ENCODE measurements at regions not wholly inside any gene's neighbourhood (a gene's known extent, or its start where the extent isn't known, plus 50 kb on each side); places are given as distances from the start of the nearest gene placed in this dataset.

DNA sequence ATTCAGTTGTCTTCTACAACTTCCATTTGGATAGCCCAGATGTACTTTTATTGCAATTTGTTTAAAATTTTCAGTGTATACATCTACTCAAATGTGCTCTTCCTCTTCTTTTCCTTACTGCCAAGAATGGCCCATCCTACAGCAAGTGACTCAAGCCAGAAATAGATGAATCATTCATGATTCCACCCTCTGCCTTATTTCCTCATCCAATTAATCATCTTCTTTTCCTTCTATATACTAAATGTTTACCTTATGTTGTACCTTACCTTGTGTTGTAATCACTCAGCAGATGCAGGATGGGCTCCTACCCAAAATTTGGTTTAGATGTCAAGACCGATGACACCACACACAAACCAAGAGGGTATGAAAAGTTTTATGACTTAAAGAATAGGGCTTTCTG is 437.8 kb downstream of the GRXCR1 start:
- Histone ChIP-seq H3K9me3 (no peaks in the 10 kb centered on the region), H3K27ac (no peak overlapping the region), H3K36me3 (no peaks in the 10 kb centered on the region), H3K4me1 (no peaks in the 10 kb centered on the region), H3K4me3 (no peak overlapping the region), H3K27me3 (no peaks in the 10 kb centered on the region)
- intact Hi-C loops (cut with DNase I) = no loop called here
- TF ChIP-seq, protein P1, sequence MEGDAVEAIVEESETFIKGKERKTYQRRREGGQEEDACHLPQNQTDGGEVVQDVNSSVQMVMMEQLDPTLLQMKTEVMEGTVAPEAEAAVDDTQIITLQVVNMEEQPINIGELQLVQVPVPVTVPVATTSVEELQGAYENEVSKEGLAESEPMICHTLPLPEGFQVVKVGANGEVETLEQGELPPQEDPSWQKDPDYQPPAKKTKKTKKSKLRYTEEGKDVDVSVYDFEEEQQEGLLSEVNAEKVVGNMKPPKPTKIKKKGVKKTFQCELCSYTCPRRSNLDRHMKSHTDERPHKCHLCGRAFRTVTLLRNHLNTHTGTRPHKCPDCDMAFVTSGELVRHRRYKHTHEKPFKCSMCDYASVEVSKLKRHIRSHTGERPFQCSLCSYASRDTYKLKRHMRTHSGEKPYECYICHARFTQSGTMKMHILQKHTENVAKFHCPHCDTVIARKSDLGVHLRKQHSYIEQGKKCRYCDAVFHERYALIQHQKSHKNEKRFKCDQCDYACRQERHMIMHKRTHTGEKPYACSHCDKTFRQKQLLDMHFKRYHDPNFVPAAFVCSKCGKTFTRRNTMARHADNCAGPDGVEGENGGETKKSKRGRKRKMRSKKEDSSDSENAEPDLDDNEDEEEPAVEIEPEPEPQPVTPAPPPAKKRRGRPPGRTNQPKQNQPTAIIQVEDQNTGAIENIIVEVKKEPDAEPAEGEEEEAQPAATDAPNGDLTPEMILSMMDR (IDR thresholded peaks at IDR 0.05) = no peak
- DNase-seq (ENCODE audit: low spot score in 2 of 2) = no peak

DNA sequence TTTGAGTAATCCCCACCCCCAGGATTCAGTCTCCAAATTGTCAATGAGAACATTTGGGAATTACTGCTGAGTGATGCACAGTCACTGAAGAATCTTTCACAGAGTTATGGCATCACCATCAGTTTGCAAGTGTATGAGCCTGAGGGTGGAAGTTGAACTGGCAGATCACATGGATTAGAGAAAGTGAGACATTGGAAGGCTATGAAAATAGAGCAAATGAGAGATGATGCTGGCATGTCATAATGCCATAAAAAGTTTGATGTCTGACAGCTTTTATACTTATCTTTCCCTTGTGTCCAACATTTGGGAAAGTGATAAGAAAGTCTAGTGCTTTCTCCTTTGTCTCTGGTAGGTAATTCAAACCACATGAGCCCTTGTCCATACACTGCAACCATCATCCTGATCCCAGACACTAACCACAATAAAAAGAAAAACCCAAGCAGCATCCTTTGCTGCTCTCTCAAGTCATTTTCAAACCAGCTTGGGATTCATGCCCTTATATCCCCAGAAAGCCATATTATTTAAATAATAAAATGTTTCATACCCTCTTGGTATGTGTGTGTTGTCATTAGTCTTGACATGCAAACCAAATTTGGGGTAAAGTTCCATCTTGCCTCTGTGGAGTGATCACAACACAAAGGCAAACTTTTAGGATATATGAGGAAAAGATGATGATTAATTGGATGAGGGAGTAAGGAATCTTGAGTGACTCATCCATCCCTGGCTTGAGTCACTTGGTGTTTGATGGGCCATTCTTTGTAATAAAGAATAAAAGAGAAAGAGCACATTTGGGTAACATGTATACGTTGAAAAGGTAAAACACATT is 438.9 kb downstream of the GRXCR1 start:
- no peak overlapping the region for H3K4me3 ChIP-seq
- H3K36me3 ChIP-seq = no peaks in the 10 kb centered on the region
- intact Hi-C loops (cut with DNase I) = no loop called here
- DNase-seq (ENCODE audit: low spot score in 2 of 2) = no peak
- TF ChIP-seq, protein P1 (IDR thresholded peaks at IDR 0.05) = no peak
- no peaks in the 10 kb centered on the region for H3K4me1 ChIP-seq
- H3K27ac ChIP-seq = no peak overlapping the region
- H3K9me3 ChIP-seq = no peaks in the 10 kb centered on the region
- H3K27me3 ChIP-seq = no peaks in the 10 kb centered on the region

DNA sequence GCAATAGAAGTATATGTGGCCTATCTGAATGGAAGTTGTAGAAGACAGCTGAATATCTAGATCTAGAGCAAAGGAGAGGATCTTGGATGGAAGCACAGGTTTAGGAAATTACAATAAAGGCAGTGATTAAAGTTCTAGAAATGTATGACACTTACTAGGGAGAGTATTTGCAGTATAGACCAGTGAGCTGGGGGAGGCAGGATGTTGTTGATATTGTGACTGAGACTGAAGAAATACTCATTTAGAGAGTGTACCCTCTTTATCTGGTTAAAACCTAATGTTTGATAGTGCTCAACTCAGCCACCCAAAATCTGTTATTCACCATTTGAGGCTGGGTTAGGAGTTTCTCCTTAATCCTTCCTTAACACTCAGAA is 439.5 kb downstream of the GRXCR1 start:
- TF ChIP-seq, protein P1 (IDR thresholded peaks at IDR 0.05) = no peak
- H3K27me3 ChIP-seq = no peaks in the 10 kb centered on the region

DNA sequence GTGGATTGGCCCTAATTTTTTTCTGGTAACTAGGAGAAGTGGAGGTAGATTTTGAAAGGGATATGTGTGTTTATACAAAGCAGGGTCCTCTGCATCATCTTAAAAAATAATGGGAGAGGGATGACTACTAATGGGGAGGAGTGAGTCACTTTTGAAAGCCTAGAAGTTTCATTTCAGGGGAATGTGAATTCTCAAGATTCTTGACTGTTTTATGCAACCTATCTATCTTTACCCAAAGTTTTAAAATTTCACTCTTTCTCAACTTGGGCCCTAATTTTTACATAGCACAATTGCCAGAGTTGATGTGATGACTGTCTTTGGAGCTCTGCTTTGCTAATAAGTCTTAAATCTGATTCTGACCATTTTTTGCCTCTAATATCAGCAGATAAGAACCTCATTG is 445.2 kb downstream of the GRXCR1 start:
- H3K27ac ChIP-seq = no peak overlapping the region
- TF ChIP-seq, protein P1 (IDR thresholded peaks at IDR 0.05) = no peak
- H3K4me3 ChIP-seq = no peak overlapping the region
- intact Hi-C loops (cut with DNase I) = no loop called here
- no peaks in the 10 kb centered on the region for H3K4me1 ChIP-seq
- no peak for DNase-seq (ENCODE audit: low spot score in 2 of 2)
- H3K27me3 ChIP-seq = no peaks in the 10 kb centered on the region
- no peaks in the 10 kb centered on the region for H3K36me3 ChIP-seq
- no peaks in the 10 kb centered on the region for H3K9me3 ChIP-seq

More for the DNA sequence above, 439.5 kb downstream of the GRXCR1 start:
- H3K27ac ChIP-seq = no peak overlapping the region
- intact Hi-C loops (cut with DNase I) = no loop called here
- H3K4me1 ChIP-seq = no peaks in the 10 kb centered on the region
- no peak overlapping the region for H3K4me3 ChIP-seq
- H3K36me3 ChIP-seq = no peaks in the 10 kb centered on the region
- H3K9me3 ChIP-seq = no peaks in the 10 kb centered on the region
- DNase-seq (ENCODE audit: low spot score in 2 of 2) = no peak

DNA sequence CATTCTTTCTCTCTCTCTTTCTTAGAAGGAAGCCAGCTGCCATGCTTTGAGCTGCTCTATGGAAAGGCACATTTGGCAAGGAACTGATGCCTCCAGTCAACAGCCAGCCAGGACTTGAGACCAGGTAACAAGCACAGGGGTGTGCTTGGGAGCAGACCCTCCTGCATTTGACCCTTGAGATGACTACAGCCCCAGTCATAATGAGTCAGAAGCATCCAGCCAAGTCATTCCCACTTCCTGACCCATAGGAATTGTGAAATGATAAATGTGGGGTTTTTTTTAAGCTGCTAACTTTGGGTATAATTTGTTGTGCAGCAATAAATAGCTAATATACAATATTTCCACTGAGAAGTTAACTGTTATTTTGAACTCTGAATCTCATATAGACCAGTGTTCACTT is 446.9 kb downstream of the GRXCR1 start:
- H3K4me1 ChIP-seq = no peaks in the 10 kb centered on the region
- TF ChIP-seq, protein P1 (IDR thresholded peaks at IDR 0.05) = no peak
- H3K9me3 ChIP-seq = no peaks in the 10 kb centered on the region
- no peak overlapping the region for H3K27ac ChIP-seq
- no peaks in the 10 kb centered on the region for H3K36me3 ChIP-seq
- intact Hi-C loops (cut with DNase I) = no loop called here
- H3K27me3 ChIP-seq = no peaks in the 10 kb centered on the region
- no peak for DNase-seq (ENCODE audit: low spot score in 2 of 2)
- no peak overlapping the region for H3K4me3 ChIP-seq

All from ascending aorta (tissue), 2 donors.